ENCODE measurements at regions not wholly inside any gene's neighbourhood (a gene's known extent, or its start where the extent isn't known, plus 50 kb on each side); places are given as distances from the start of the nearest gene placed in this dataset.

DNA sequence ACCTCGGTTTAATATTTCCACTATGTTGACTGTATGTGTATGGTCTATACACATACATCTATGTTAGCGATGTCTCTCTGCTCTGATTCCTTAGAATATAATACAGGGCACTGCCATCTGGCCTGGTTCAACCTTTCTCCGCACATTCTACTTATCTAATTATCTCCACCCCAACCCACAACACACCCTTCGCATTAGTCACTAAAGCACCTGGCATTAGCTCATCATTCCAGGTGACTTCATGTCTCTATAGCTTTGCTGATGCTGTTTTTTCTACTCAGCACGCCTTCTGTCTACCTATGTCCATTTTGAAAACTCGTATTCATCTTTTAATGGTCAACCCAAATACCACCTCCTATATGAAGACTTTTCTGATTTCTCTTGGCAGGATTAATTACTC, 425.2 kb upstream of the RASGEF1B start:
- TF ChIP-seq, protein P1, sequence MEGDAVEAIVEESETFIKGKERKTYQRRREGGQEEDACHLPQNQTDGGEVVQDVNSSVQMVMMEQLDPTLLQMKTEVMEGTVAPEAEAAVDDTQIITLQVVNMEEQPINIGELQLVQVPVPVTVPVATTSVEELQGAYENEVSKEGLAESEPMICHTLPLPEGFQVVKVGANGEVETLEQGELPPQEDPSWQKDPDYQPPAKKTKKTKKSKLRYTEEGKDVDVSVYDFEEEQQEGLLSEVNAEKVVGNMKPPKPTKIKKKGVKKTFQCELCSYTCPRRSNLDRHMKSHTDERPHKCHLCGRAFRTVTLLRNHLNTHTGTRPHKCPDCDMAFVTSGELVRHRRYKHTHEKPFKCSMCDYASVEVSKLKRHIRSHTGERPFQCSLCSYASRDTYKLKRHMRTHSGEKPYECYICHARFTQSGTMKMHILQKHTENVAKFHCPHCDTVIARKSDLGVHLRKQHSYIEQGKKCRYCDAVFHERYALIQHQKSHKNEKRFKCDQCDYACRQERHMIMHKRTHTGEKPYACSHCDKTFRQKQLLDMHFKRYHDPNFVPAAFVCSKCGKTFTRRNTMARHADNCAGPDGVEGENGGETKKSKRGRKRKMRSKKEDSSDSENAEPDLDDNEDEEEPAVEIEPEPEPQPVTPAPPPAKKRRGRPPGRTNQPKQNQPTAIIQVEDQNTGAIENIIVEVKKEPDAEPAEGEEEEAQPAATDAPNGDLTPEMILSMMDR (IDR thresholded peaks at IDR 0.05) = no peak
- TF ChIP-seq EZH2phosphoT487 (IDR thresholded peaks at IDR 0.05) = no peak

Measured in neural progenitor cell (in vitro differentiated cells).